HL-60 (cell line): ENCODE measurements at regions not wholly inside any gene's neighbourhood (a gene's known extent, or its start where the extent isn't known, plus 50 kb on each side); places are given as distances from the start of the nearest gene placed in this dataset.

ENCODE experiments used
- POLR2AphosphoS5 ChIP-seq: IDR thresholded peaks from 2 replicates; pipeline ENCODE4 v1.6.1; 2012; ENCODE audit warnings: low read depth
- REST ChIP-seq: IDR thresholded peaks from 2 replicates; pipeline ENCODE4 v1.6.1; 2012; ENCODE audit warnings: low read depth; ENCODE audit not compliant: insufficient replicate concordance
- TF ChIP-seq, protein P1 (sequence below): IDR thresholded peaks from one replicate; pipeline ENCODE4 v1.5.1; 2011; ENCODE audit warnings: low read length, control low read depth, inconsistent platforms; ENCODE audit not compliant: insufficient read depth

DNA sequence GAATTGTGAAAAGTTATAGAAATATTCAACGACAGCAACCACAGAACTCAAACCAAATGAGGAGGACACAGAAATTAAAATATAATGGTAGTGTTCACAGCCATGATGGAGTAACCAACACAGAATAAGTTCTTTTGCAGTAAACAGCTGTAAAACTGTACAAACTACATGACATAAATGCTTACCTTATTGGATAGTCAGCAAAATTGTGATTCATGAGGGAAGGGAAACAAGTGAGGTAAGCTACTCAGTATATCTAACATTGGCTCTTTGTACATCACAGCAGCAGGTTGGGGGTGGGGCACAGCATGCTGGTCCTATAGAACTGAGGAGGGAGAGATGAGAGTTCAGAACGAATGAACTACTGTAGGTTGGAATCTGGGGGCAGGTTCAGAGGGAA is 86.4 kb downstream of the CDC14C start:
- TF ChIP-seq, protein P1, sequence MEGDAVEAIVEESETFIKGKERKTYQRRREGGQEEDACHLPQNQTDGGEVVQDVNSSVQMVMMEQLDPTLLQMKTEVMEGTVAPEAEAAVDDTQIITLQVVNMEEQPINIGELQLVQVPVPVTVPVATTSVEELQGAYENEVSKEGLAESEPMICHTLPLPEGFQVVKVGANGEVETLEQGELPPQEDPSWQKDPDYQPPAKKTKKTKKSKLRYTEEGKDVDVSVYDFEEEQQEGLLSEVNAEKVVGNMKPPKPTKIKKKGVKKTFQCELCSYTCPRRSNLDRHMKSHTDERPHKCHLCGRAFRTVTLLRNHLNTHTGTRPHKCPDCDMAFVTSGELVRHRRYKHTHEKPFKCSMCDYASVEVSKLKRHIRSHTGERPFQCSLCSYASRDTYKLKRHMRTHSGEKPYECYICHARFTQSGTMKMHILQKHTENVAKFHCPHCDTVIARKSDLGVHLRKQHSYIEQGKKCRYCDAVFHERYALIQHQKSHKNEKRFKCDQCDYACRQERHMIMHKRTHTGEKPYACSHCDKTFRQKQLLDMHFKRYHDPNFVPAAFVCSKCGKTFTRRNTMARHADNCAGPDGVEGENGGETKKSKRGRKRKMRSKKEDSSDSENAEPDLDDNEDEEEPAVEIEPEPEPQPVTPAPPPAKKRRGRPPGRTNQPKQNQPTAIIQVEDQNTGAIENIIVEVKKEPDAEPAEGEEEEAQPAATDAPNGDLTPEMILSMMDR = no peak
- TF ChIP-seq POLR2AphosphoS5 = no peak
- TF ChIP-seq REST = no peak
